HCT116 (cell line): ENCODE measurements at regions not wholly inside any gene's neighbourhood (a gene's known extent, or its start where the extent isn't known, plus 50 kb on each side); places are given as distances from the start of the nearest gene placed in this dataset.

Experiments
- ATAC-seq: fragments of 200-7000 bp; cut with Tn5 transposase; 2 replicates; pipeline ENCODE4 v1.9.1; 2020; ENCODE audit warnings: mild to moderate bottlenecking, moderate library complexity
- BruUV-seq: library from RNA; stranded (reverse); fragments of 400-500 nt; replicated peaks from 2 replicates; lab custom pipeline; 2021; lab: Mats Ljungman, UMichigan
- CTCF ChIA-PET: fragments of 300-600 bp; sonication (Branson Sonifier 250); formaldehyde crosslinking; loops from one replicate; lab custom pipeline; 2021; ENCODE audit warnings: antibody characterized with exemption; lab: Charles Lee
- POLR2A ChIA-PET: fragments of 300-600, 350-600 bp; sonication (Branson Sonifier 250); formaldehyde crosslinking; loops from one replicate; lab custom pipeline; 2021; ENCODE audit warnings: antibody characterized with exemption; lab: Charles Lee
- RAD21 ChIA-PET, 2 experiments: fragments of 300-600 bp; sonication (Branson Sonifier 250); formaldehyde crosslinking; loops; one replicate each; lab custom pipeline; 2023; ENCODE audit warnings: low total read pairs in 2 of 2; ENCODE audit not compliant: uncharacterized antibody in 2 of 2, unreplicated experiment in 2 of 2, low non-redundant PET in 1 of 2; lab: Charles Lee
- DNase-seq: peaks from one replicate; pipeline ENCODE4 v3.0.0-alpha.2; 2010; ENCODE audit warnings: low read depth, low spot score
- H2AFZ ChIP-seq: fragments of 200-600 bp; shearing (Covaris generic), sonication (generic); 2 replicates; pipeline ENCODE4 v1.6.1; 2017; ENCODE audit warnings: low read depth, mixed run types, mixed read lengths, antibody characterized with exemption, low read length; ENCODE audit not compliant: poor library complexity, severe bottlenecking
- H3K27ac ChIP-seq: 2 replicates; pipeline ENCODE4 v1.5.1; 2012; ENCODE audit warnings: low read depth, low read length
- H3K27me3 ChIP-seq: fragments of 200-600 bp; sonication (generic); 2 replicates; pipeline ENCODE4 v1.6.1; 2016; ENCODE audit warnings: mixed run types, low read length, mixed read lengths; ENCODE audit not compliant: insufficient read depth
- H3K36me3 ChIP-seq, 2 experiments: fragments of 200-500 bp in 1 of 2; fragments of 200-600 bp in 1 of 2; sonication (Bioruptor generic) in 1 of 2; sonication (generic) in 1 of 2; 2 replicates each; pipeline versions ENCODE4 v1.5.1 to v1.6.1; 2014 to 2016; ENCODE audit warnings: low read length in 2 of 2, inconsistent platforms in 1 of 2, mixed read lengths in 1 of 2, mixed run types in 1 of 2; ENCODE audit not compliant: insufficient read depth in 2 of 2, control insufficient read depth in 1 of 2
- H3K4me1 ChIP-seq, 2 experiments: fragments of 200-600 bp in 1 of 2; sonication (generic) in 1 of 2; 2 replicates each; pipeline versions ENCODE4 v1.5.1 to v1.6.1; 2012 to 2017; ENCODE audit warnings: low read length in 2 of 2, inconsistent platforms in 1 of 2, mild to moderate bottlenecking in 1 of 2, mixed read lengths in 1 of 2, mixed run types in 1 of 2, moderate library complexity in 1 of 2; ENCODE audit not compliant: insufficient read depth in 2 of 2, control insufficient read depth in 1 of 2
- H3K4me2 ChIP-seq: fragments of 200-600 bp; sonication (generic); 2 replicates; pipeline ENCODE4 v1.6.1; 2017; ENCODE audit warnings: mixed run types, low read length, mixed read lengths
- H3K4me3 ChIP-seq, 2 experiments: fragments of 200-600 bp in 1 of 2; sonication (generic) in 1 of 2; replicated peaks in 1 of 2; 2 replicates each; pipeline ENCODE4 v1.5.1; 2011 to 2016; ENCODE audit warnings: low read length in 2 of 2, control low read depth in 1 of 2, low read depth in 1 of 2, mild to moderate bottlenecking in 1 of 2, mixed read lengths in 1 of 2, mixed run types in 1 of 2
- H3K79me2 ChIP-seq: fragments of 200-600 bp; sonication (generic); 2 replicates; pipeline ENCODE4 v1.6.1; 2017; ENCODE audit warnings: mild to moderate bottlenecking, mixed run types, low read length, moderate library complexity, mixed read lengths; ENCODE audit not compliant: insufficient read depth
- H3K9ac ChIP-seq: fragments of 200-600 bp; sonication (generic); 2 replicates; pipeline ENCODE4 v1.6.1; 2016; ENCODE audit warnings: low read length, mixed read lengths
- H3K9me2 ChIP-seq: fragments of 200-600 bp; sonication (generic), shearing (Covaris generic); 2 replicates; pipeline ENCODE4 v1.6.1; 2017; ENCODE audit warnings: mixed run types, mild to moderate bottlenecking, moderate library complexity; ENCODE audit not compliant: insufficient read depth
- H3K9me3 ChIP-seq, 2 experiments: fragments of 200-500 bp in 1 of 2; fragments of 200-600 bp in 1 of 2; sonication (Bioruptor generic) in 1 of 2; sonication (generic) in 1 of 2; 2 replicates each; pipeline ENCODE4 v1.6.1; 2014 to 2017; ENCODE audit warnings: low read length in 2 of 2, mixed read lengths in 2 of 2, inconsistent platforms in 1 of 2, low read depth in 1 of 2, mild to moderate bottlenecking in 1 of 2, mixed run types in 1 of 2, moderate library complexity in 1 of 2; ENCODE audit not compliant: control insufficient read depth in 1 of 2, insufficient read depth in 1 of 2
- H4K20me1 ChIP-seq: fragments of 200-600 bp; sonication (generic), shearing (Covaris generic); 2 replicates; pipeline ENCODE4 v1.6.1; 2017; ENCODE audit warnings: mixed run types, mild to moderate bottlenecking, moderate library complexity; ENCODE audit not compliant: insufficient read depth
- ATF3 ChIP-seq: IDR thresholded peaks from 2 replicates; pipeline ENCODE4 v1.6.1; 2012
- CBX3 ChIP-seq: IDR thresholded peaks from 2 replicates; pipeline ENCODE4 v1.6.1; 2012; ENCODE audit warnings: low read depth
- CEBPB ChIP-seq: IDR thresholded peaks from 2 replicates; pipeline ENCODE4 v1.6.1; 2012; ENCODE audit warnings: low read depth
- EGR1 ChIP-seq: IDR thresholded peaks from 2 replicates; pipeline ENCODE4 v1.6.1; 2012; ENCODE audit warnings: low read depth
- ELF1 ChIP-seq: IDR thresholded peaks from 2 replicates; pipeline ENCODE4 v1.6.1; 2012; ENCODE audit warnings: low read depth, borderline replicate concordance
- EZH2 ChIP-seq: fragments of 200-600 bp; sonication (generic); IDR thresholded peaks from 2 replicates; pipeline ENCODE4 v1.6.1; 2017; ENCODE audit warnings: antibody characterized with exemption, mixed run types
- FOSL1 ChIP-seq: IDR thresholded peaks from 2 replicates; pipeline ENCODE4 v1.6.1; 2012; ENCODE audit warnings: low read depth
- JUND ChIP-seq: IDR thresholded peaks from 2 replicates; pipeline ENCODE4 v1.6.1; 2012
- POLR2A ChIP-seq: IDR thresholded peaks from 2 replicates; pipeline ENCODE4 v1.7.0; 2011; ENCODE audit warnings: borderline replicate concordance; ENCODE audit not compliant: insufficient read depth, insufficient read length; ENCODE audit errors: extremely low read depth
- RAD21 ChIP-seq: IDR thresholded peaks from 2 replicates; pipeline ENCODE4 v1.6.1; 2012; ENCODE audit warnings: low read depth, mild to moderate bottlenecking
- SIN3A ChIP-seq: IDR thresholded peaks from 2 replicates; pipeline ENCODE4 v1.6.1; 2012; ENCODE audit warnings: low read depth
- SP1 ChIP-seq: IDR thresholded peaks from 2 replicates; pipeline ENCODE4 v1.6.1; 2012; ENCODE audit warnings: low read depth
- SRF ChIP-seq: IDR thresholded peaks from 2 replicates; pipeline ENCODE4 v1.6.1; 2012; ENCODE audit warnings: low read depth
- TCF7L2 ChIP-seq: IDR thresholded peaks from 2 replicates; pipeline ENCODE4 v1.7.0; 2011; ENCODE audit warnings: borderline replicate concordance, inconsistent platforms; ENCODE audit not compliant: insufficient read depth, insufficient read length; ENCODE audit errors: extremely low read depth
- YY1 ChIP-seq: IDR thresholded peaks from 2 replicates; pipeline ENCODE4 v1.6.1; 2011; ENCODE audit warnings: low read length, low read depth, moderate library complexity, mild to moderate bottlenecking; ENCODE audit not compliant: insufficient replicate concordance; ENCODE audit errors: extremely low read depth
- ZBTB33 ChIP-seq: IDR thresholded peaks from 2 replicates; pipeline ENCODE4 v1.6.1; 2011; ENCODE audit warnings: mild to moderate bottlenecking, low read length, moderate library complexity; ENCODE audit not compliant: insufficient replicate concordance; ENCODE audit errors: extremely low read depth
- ZNF274 ChIP-seq: fragments of 200-500 bp; sonication (Bioruptor generic); IDR thresholded peaks from 2 replicates; pipeline ENCODE4 v1.6.1; 2014; ENCODE audit warnings: mild to moderate bottlenecking, low read depth, low read length, inconsistent platforms
- intact Hi-C: fragments of 100-400 bp; cut with micrococcal nuclease; formaldehyde crosslinking; loops from 2 replicates; pipeline ENCODE4 v1.10.0; 2022

- ChIA-PET RAD21 (no interaction called here), CTCF (no interaction called here), POLR2A (no interaction called here)
- no peak overlapping the region for H2AFZ ChIP-seq
- no peaks in the 10 kb centered on the region for H4K20me1 ChIP-seq
- no peak for ATAC-seq
- no peak for TF ChIP-seq EZH2
- TF ChIP-seq RAD21: no peak
- TF ChIP-seq CEBPB: no peak
- no peak for TF ChIP-seq ELF1
- no peak for TF ChIP-seq SP1
- no peak for TF ChIP-seq FOSL1
- no peak for TF ChIP-seq SIN3A
- no peak for TF ChIP-seq EGR1
- no peak for TF ChIP-seq YY1
- TF ChIP-seq TCF7L2: no peak
- no peak for TF ChIP-seq JUND
- TF ChIP-seq POLR2A: no peak
- no peak for TF ChIP-seq ZBTB33
- no peak for TF ChIP-seq CBX3
- TF ChIP-seq ZNF274: no peak
- TF ChIP-seq SRF: no peak
- TF ChIP-seq ATF3: no peak
- no TSS peak for BruUV-seq
- H3K9ac ChIP-seq: no peak overlapping the region
- H3K36me3 ChIP-seq: no peaks in the 10 kb centered on the region
- no peak overlapping the region for H3K4me3 ChIP-seq
- no peaks in the 10 kb centered on the region for H3K79me2 ChIP-seq
- H3K27me3 ChIP-seq: peaks cover 52% of the 10 kb centered on the region
- no peaks in the 10 kb centered on the region for H3K9me2 ChIP-seq
- no peak overlapping the region for H3K4me2 ChIP-seq
- no peak overlapping the region for H3K27ac ChIP-seq
- H3K4me1 ChIP-seq: no peaks in the 10 kb centered on the region
- no peaks in the 10 kb centered on the region for H3K9me3 ChIP-seq
- intact Hi-C loops: no loop called here
- no peak for DNase-seq
Observed at GRCh38 chr10:2828741-2829140, 238.6 kb upstream of the PFKP start.
